ENCODE measurements at regions not wholly inside any gene's neighbourhood (a gene's known extent, or its start where the extent isn't known, plus 50 kb on each side); places are given as distances from the start of the nearest gene placed in this dataset.

GRCh38 chr5:23823521-23823920 lies 316.1 kb downstream of the PRDM9 start:
- no peak for TF ChIP-seq CTCF (IDR thresholded peaks at IDR 0.05)
- H3K4me1 ChIP-seq (ENCODE audit: low read depth) = no peaks in the 10 kb centered on the region
- DNase-seq (no peak), ATAC-seq (no peak)
- intact Hi-C loops (cut with DNase I, micrococcal nuclease) = no loop called here
- H3K9me3 ChIP-seq = no peaks in the 10 kb centered on the region
- H3K36me3 ChIP-seq (ENCODE audit: low read depth) = no peaks in the 10 kb centered on the region
- H3K4me3 ChIP-seq = no peak overlapping the region

- H3K4me1 ChIP-seq (ENCODE audit: low read depth) = no peaks in the 10 kb centered on the region
- H3K36me3 ChIP-seq (ENCODE audit: low read depth) = no peaks in the 10 kb centered on the region
- ATAC-seq = no peak
- no peak overlapping the region for H3K4me3 ChIP-seq
- DNase-seq = no peak
- no peaks in the 10 kb centered on the region for H3K9me3 ChIP-seq
- TF ChIP-seq CTCF (IDR thresholded peaks at IDR 0.05) = no peak
- intact Hi-C loops (cut with DNase I, micrococcal nuclease) = no loop called here
These were observed 317.8 kb downstream of the PRDM9 start for GRCh38 chr5:23825196-23825595.

GRCh38 chr5:23840083-23840482 lies 332.7 kb downstream of the PRDM9 start:
- no peaks in the 10 kb centered on the region for H3K4me1 ChIP-seq (ENCODE audit: low read depth)
- DNase-seq (no peak), ATAC-seq (no peak)
- H3K4me3 ChIP-seq = no peak overlapping the region
- no peak for TF ChIP-seq CTCF (IDR thresholded peaks at IDR 0.05)
- intact Hi-C loops (cut with DNase I, micrococcal nuclease) = no loop called here
- no peaks in the 10 kb centered on the region for H3K36me3 ChIP-seq (ENCODE audit: low read depth)
- H3K9me3 ChIP-seq = peaks cover 7% of the 10 kb centered on the region

- Histone ChIP-seq H3K4me1 (ENCODE audit: low read depth) (no peaks in the 10 kb centered on the region), H3K36me3 (ENCODE audit: low read depth) (no peaks in the 10 kb centered on the region), H3K9me3 (peaks cover 8% of the 10 kb centered on the region), H3K4me3 (no peak overlapping the region)
- no peak for DNase-seq
- ATAC-seq = no peak
- intact Hi-C loops (cut with DNase I, micrococcal nuclease) = no loop called here
- TF ChIP-seq CTCF (IDR thresholded peaks at IDR 0.05) = no peak
These were observed 357.4 kb downstream of the PRDM9 start for GRCh38 chr5:23864786-23865185.

GRCh38 chr5:23877847-23878246 lies 370.4 kb downstream of the PRDM9 start:
- Histone ChIP-seq H3K4me1 (ENCODE audit: low read depth) (no peaks in the 10 kb centered on the region), H3K36me3 (ENCODE audit: low read depth) (no peaks in the 10 kb centered on the region), H3K9me3 (peaks cover 2% of the 10 kb centered on the region), H3K4me3 (no peak overlapping the region)
- ATAC-seq (no peak), DNase-seq (no peak)
- TF ChIP-seq CTCF (IDR thresholded peaks at IDR 0.05) = no peak
- intact Hi-C loops (cut with DNase I, micrococcal nuclease) = no loop called here

- ATAC-seq = no peak
- Histone ChIP-seq H3K4me1 (ENCODE audit: low read depth) (no peaks in the 10 kb centered on the region), H3K9me3 (peaks cover 2% of the 10 kb centered on the region), H3K36me3 (ENCODE audit: low read depth) (no peaks in the 10 kb centered on the region), H3K4me3 (no peak overlapping the region)
- intact Hi-C loops (cut with DNase I, micrococcal nuclease) = no loop called here
- DNase-seq = no peak
- no peak for TF ChIP-seq CTCF (IDR thresholded peaks at IDR 0.05)
These were observed 377.1 kb downstream of the PRDM9 start for GRCh38 chr5:23884405-23885031.
